ENCODE measurements at regions not wholly inside any gene's neighbourhood (a gene's known extent, or its start where the extent isn't known, plus 50 kb on each side); places are given as distances from the start of the nearest gene placed in this dataset.
"Not testable (repeated sequence)": the region's sequence is repeated elsewhere in the genome, so short reads cannot be mapped to it uniquely, and the experiment has no call there.

DNA sequence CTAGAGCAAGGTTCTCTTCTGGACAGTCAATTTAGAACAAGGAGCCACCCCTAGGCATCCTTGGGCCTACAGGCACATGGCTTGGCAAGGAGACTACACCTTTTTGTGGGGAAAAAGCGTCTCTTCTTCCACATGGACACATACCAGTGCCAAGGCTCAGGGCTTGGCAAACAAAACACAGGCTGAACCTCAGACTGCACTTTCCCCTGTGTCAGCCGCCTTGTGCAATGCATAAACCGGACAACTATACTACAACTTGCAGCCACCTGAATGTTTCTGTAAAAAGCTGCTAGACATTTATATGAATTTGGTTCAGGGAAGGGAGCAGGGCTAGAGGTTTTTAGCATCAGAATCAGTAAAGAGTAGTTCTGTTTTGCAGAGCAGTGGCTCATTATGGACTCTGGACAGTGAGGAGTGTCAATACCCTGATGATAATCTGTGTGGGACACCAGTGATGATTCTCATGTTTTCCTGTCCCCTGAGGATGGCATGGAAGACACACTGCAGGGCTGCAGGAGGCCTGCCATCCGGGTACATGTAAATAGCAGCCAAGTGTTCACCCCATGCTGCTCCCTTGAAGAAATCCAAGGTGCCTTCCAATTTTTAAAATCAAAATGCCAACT, 118.9 kb downstream of the GATA3 start:
- DNase-seq (ENCODE audit: low read depth) = no peak

- no peak for DNase-seq (ENCODE audit: low read depth)
Measured at GRCh38 chr10:8173866-8174243, 119.4 kb downstream of the GATA3 start.

DNA sequence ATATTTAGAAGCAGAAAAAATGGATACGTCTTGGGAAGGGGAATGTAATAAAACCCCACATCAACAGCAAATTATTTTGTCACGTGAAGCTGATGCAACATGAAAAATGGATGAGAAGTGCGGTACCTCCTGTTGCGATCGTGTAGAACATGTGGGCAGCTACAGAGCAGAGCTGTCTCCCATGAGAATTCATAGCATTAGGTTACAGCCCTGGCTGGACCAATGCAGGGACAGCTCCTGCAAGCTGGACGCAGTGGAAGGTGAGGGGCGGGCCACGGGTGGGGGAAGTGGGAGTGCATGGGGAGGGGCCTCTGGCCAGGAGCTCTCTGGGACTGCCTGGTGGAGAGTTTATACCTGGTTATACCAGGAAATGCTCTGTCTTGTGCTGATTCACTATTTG, 120.3 kb downstream of the GATA3 start:
- DNase-seq (ENCODE audit: low read depth) = no peak

DNA sequence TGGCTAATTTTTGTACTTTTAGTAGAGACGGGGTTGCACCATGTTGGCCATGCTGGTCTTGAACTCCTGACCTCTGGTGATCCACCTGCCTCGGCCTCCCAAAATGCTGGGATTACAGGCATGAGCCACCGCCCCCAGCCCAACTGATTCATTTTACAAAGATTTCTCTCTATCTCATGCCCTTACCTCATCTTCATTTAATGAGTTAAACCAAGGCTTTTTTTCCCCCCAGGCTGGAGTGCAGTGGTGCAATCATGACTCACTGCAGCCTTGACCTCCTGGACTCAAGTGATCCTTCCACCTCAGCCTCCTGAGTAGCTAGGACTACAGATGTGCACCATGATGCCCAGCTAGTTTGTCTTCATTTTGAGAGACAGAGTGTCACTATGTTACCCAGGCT, 123.0 kb downstream of the GATA3 start:
- DNase-seq (ENCODE audit: low read depth) = not testable (repeated sequence)

- not testable (repeated sequence) for DNase-seq (ENCODE audit: low read depth)
Measured at GRCh38 chr10:8179773-8180172, 125.3 kb downstream of the GATA3 start.

- DNase-seq (ENCODE audit: low read depth) = no peak
Measured at GRCh38 chr10:8180360-8181109, 126.0 kb downstream of the GATA3 start.

DNA sequence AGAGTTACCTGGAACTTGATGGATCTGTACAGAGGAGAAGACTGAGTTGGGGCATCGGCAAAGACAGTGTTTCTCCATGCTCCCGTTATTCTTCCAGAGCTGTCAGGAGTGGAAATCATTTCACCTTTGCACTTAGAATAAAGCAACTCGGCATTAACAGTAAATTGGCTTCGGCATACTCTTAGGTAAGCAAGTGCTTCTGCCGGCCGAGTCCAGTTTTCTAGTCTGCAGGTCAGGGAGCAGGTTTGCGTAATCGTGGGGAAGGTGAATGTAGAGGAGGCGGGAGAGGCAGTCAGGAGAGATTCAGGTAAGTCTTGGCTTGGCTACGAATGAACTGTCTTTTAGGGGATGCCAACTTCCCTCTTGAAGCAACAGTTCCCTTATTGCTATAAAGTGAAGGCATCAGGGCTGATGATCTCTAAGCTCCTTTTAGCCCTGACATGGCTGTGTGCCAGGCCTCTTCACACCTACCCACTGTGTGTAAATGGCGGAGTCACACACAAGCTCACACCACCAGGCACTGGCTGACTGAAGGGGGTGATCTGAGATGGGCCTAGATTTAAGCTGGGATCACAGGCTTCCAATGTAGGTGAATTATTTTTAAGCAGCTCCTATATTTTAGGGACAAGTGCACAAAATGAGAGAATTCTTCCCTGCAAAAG, 127.1 kb downstream of the GATA3 start:
- no peak for DNase-seq (ENCODE audit: low read depth)

GRCh38 chr10:8182806-8183205, 128.3 kb downstream of the GATA3 start:
- DNase-seq (ENCODE audit: low read depth) = no peak

- DNase-seq (ENCODE audit: low read depth) = peak; percentile 7
Measured at GRCh38 chr10:8183241-8183704, 128.8 kb downstream of the GATA3 start.

GRCh38 chr10:8187171-8187666, 132.7 kb downstream of the GATA3 start:
- no peak for DNase-seq (ENCODE audit: low read depth)

DNA sequence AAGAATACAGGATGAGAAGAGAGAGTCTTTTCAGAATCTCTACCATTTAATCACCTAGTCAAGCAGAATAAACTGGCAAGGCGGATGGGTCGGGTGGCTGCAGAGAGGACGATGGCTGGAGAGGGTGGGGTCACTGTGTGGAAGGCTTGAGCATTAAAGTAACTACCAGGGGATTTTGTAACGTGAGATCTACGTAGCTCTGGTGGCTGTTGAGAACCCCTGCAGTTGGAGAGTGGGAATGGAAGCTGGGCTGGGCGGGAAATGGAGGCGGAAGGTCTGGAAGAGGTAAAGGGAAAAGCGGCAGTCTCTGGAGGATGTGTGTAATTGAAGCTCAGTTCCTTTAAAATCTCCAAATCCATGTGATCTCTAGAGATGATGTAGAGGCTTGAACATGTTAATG, 135.0 kb downstream of the GATA3 start:
- no peak for DNase-seq (ENCODE audit: low read depth)

DNA sequence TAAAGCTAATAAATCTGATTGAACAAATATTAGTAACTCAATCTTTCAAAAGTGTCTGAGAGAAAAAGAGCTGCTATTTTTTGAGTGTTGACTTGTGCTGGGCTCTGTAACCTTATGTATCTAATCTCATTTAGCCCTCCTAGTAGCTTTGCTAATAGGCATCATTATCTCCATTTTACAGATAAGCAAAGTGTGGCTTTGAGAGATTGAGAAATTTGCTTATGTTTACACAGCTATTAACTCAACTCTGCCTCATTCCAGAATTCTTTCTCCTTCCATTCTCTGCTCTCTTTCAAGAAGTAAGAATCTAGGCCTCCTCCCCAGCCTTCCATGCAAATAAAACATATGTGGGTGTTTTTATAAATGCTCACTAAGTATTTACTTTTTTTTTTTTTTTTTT, 137.8 kb downstream of the GATA3 start:
- DNase-seq (ENCODE audit: low read depth) = no peak

GRCh38 chr10:8193546-8193945, 139.1 kb downstream of the GATA3 start:
- no peak for DNase-seq (ENCODE audit: low read depth)

- DNase-seq (ENCODE audit: low read depth) = no peak
Measured at GRCh38 chr10:8194050-8194449, 139.6 kb downstream of the GATA3 start.

- no peak for DNase-seq (ENCODE audit: low read depth)
Measured at GRCh38 chr10:8206882-8207281, 152.4 kb downstream of the GATA3 start.

GRCh38 chr10:8211631-8212030, 157.1 kb downstream of the GATA3 start:
- no peak for DNase-seq (ENCODE audit: low read depth)

- DNase-seq (ENCODE audit: low read depth) = no peak
Measured at GRCh38 chr10:8213735-8214134, 159.2 kb downstream of the GATA3 start.

- no peak for DNase-seq (ENCODE audit: low read depth)
Measured at GRCh38 chr10:8214587-8214986, 160.1 kb downstream of the GATA3 start.

DNA sequence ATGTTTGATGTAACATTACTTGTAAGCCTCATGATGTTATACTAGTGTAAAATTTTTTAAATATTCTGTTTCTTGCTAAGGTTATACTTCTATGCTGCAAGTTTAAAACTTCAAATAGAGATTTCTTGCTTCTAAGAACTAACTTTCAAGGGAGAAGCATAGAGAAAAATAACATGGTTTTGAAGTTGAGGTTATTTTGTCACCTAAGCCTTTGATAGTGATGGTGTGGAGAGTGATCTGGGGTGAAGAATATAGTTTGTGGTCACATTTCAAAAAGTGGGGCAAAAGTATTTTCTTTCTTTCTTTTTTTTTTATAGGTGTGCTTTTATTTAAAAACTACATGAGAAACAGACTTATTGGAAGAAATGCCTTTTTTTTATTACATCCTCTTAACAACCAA, 162.4 kb downstream of the GATA3 start:
- no peak for DNase-seq (ENCODE audit: low read depth)

- no peak for DNase-seq (ENCODE audit: low read depth)
Measured at GRCh38 chr10:8221451-8221850, 167.0 kb downstream of the GATA3 start.

DNA sequence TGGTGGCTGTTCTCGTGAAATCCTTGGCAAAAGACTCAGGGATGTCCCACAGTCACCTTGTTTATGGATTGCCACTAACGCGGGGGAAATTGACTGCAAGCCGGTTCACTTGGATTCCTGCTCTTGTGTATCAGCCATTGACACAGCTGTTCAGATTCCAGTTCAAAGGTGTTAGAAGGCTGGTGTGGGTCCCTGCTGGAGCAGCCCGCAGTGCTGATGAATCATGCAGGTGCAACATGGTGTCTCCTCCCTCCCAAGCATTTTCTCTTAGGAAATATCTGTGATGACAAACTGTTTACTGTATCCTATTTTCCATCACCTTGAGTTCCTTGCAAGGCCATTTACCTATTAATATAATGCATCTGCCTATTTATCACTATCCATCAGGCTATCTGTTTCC, 170.1 kb downstream of the GATA3 start:
- DNase-seq (ENCODE audit: low read depth) = no peak

DNA sequence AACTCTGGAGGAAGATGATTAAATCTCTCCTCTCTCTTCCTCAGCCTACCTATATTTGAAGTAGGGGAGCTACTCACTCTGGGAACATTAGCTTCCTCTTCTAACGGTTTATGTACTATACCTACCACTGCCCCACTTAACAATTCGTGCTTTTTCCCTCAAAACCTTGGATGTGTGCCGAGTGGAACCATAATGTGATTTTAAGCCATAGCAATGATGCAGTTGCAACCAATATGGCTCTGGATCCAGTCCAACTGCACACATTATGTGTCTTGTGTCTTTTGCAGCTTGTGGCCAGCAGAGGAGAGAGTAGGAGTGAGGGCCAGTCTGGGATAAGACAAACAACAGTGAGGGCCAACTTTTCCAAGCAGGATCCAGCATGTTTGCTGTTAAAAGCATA, 170.7 kb downstream of the GATA3 start:
- no peak for DNase-seq (ENCODE audit: low read depth)

- no peak for DNase-seq (ENCODE audit: low read depth)
Measured at GRCh38 chr10:8227246-8227645, 172.8 kb downstream of the GATA3 start.

Data from activated T-helper 1 cell treated with Interleukin-2 at 50 U/mL for 16 hours (primary cell).